Caco-2 (cell line): ENCODE measurements at regions not wholly inside any gene's neighbourhood (a gene's known extent, or its start where the extent isn't known, plus 50 kb on each side); places are given as distances from the start of the nearest gene placed in this dataset.

Source experiments
- BruUV-seq: library from RNA; stranded (reverse); fragments of 400-500 nt; replicated peaks from 2 replicates; lab custom pipeline; 2021; lab: Mats Ljungman, UMichigan
- CTCF ChIA-PET: fragments of 300-600 bp; sonication (Branson Sonifier 250); formaldehyde crosslinking; loops from one replicate; lab custom pipeline; 2022; ENCODE audit warnings: antibody characterized with exemption; lab: Charles Lee
- POLR2A ChIA-PET: fragments of 300-600 bp; sonication (Branson Sonifier 250); formaldehyde crosslinking; loops from one replicate; lab custom pipeline; 2022; ENCODE audit warnings: antibody characterized with exemption; lab: Charles Lee
- DNase-seq, 2 experiments: peaks; one replicate each; pipeline versions ENCODE4 v3.0.0 to v3.0.0-alpha.2; 2020 to 2022
- H3K27me3 ChIP-seq: replicated peaks from 2 replicates; pipeline ENCODE4 v1.6.0; 2011; ENCODE audit warnings: low read length; ENCODE audit not compliant: control insufficient read depth, insufficient read depth
- H3K36me3 ChIP-seq: 2 replicates; pipeline ENCODE4 v1.5.1; 2011; ENCODE audit warnings: low read length; ENCODE audit not compliant: control insufficient read depth, insufficient read depth
- H3K4me1 ChIP-seq: fragments of 250-450 bp; sonication (Bioruptor Pico); 2 replicates; pipeline ENCODE4 v1.5.1; 2020; ENCODE audit warnings: mild to moderate bottlenecking
- H3K4me3 ChIP-seq: 2 replicates; pipeline ENCODE4 v1.5.1; 2011; ENCODE audit warnings: low read depth, mild to moderate bottlenecking, control low read depth, low read length
- H3K9me3 ChIP-seq: fragments of 250-450 bp; sonication (Bioruptor Pico); 2 replicates; pipeline ENCODE4 v1.5.1; 2020; ENCODE audit warnings: mild to moderate bottlenecking, moderate library complexity
- H3K27ac Mint-ChIP-seq: one replicate; pipeline ENCODE4 v1.8.0; 2022; ENCODE audit warnings: mixed read lengths; ENCODE audit not compliant: unreplicated experiment
- H3K27me3 Mint-ChIP-seq: one replicate; pipeline ENCODE4 v1.8.0; 2022; ENCODE audit warnings: mixed read lengths; ENCODE audit not compliant: insufficient read depth, unreplicated experiment
- H3K36me3 Mint-ChIP-seq: one replicate; pipeline ENCODE4 v1.8.0; 2022; ENCODE audit warnings: mild to moderate bottlenecking, mixed read lengths; ENCODE audit not compliant: insufficient read depth, unreplicated experiment
- H3K4me1 Mint-ChIP-seq: one replicate; pipeline ENCODE4 v1.8.0; 2022; ENCODE audit warnings: low read depth, mixed read lengths; ENCODE audit not compliant: unreplicated experiment
- H3K4me3 Mint-ChIP-seq: one replicate; pipeline ENCODE4 v1.8.0; 2022; ENCODE audit warnings: mild to moderate bottlenecking, moderate library complexity, mixed read lengths; ENCODE audit not compliant: unreplicated experiment
- H3K9me3 Mint-ChIP-seq: one replicate; pipeline ENCODE4 v1.8.0; 2022; ENCODE audit warnings: mixed read lengths; ENCODE audit not compliant: unreplicated experiment
- CTCF ChIP-seq, 2 experiments: fragments of 200-600 bp in 1 of 2; IDR thresholded peaks; 1 replicate in 1 of 2; 2 replicates in 1 of 2; pipeline versions ENCODE4 v1.5.1 to v1.8.0; 2011 to 2022; ENCODE audit warnings: antibody characterized with exemption in 1 of 2, control low read depth in 1 of 2, inconsistent platforms in 1 of 2, low read depth in 1 of 2, low read length in 1 of 2, mild to moderate bottlenecking in 1 of 2, moderate library complexity in 1 of 2; ENCODE audit not compliant: insufficient read depth in 1 of 2, severe bottlenecking in 1 of 2, unreplicated experiment in 1 of 2
- intact Hi-C: fragments of 100-400 bp; cut with micrococcal nuclease; formaldehyde crosslinking; loops from one replicate; pipeline ENCODE4 v1.10.0; 2022; ENCODE audit not compliant: unreplicated experiment

- ChIA-PET POLR2A (no interaction called here), CTCF (no interaction called here)
- Mint-ChIP-seq H3K4me3 (no peak overlapping the region), H3K27me3 (no peaks in the 10 kb centered on the region), H3K4me1 (no peaks in the 10 kb centered on the region), H3K27ac (no peak overlapping the region), H3K36me3 (no peaks in the 10 kb centered on the region), H3K9me3 (no peaks in the 10 kb centered on the region)
- Histone ChIP-seq H3K9me3 (no peaks in the 10 kb centered on the region), H3K4me1 (no peaks in the 10 kb centered on the region), H3K36me3 (no peaks in the 10 kb centered on the region), H3K27me3 (no peaks in the 10 kb centered on the region), H3K4me3 (no peak overlapping the region)
- no peak for DNase-seq
- no TSS peak for BruUV-seq
- TF ChIP-seq CTCF (IDR thresholded peaks at IDR 0.05; ENCODE audit: insufficient read depth in 1 of 2, low read depth in 1 of 2, low read length in 1 of 2, severe bottlenecking in 1 of 2, unreplicated experiment in 1 of 2), result no peak
- intact Hi-C loops, result no loop called here
These were observed 283.7 kb upstream of the POU3F3 start for GRCh38 chr2:104570259-104570658.

- Mint-ChIP-seq H3K4me3 (no peak overlapping the region), H3K9me3 (no peaks in the 10 kb centered on the region), H3K4me1 (no peaks in the 10 kb centered on the region), H3K27me3 (no peaks in the 10 kb centered on the region), H3K27ac (no peak overlapping the region), H3K36me3 (no peaks in the 10 kb centered on the region)
- CTCF ChIA-PET, result no interaction called here
- no peak for DNase-seq
- intact Hi-C loops, result no loop called here
- no peaks in the 10 kb centered on the region for H3K27me3 ChIP-seq
- no peaks in the 10 kb centered on the region for H3K4me1 ChIP-seq
- no peak overlapping the region for H3K4me3 ChIP-seq
- BruUV-seq, result no TSS peak
- POLR2A ChIA-PET, result no interaction called here
- TF ChIP-seq CTCF (IDR thresholded peaks at IDR 0.05; ENCODE audit: insufficient read depth in 1 of 2, low read depth in 1 of 2, low read length in 1 of 2, severe bottlenecking in 1 of 2, unreplicated experiment in 1 of 2), result no peak
- H3K36me3 ChIP-seq, result no peaks in the 10 kb centered on the region
- no peaks in the 10 kb centered on the region for H3K9me3 ChIP-seq
These were observed 281.1 kb upstream of the POU3F3 start for GRCh38 chr2:104572834-104573233.

GRCh38 chr2:104574367-104574766 lies 279.5 kb upstream of the POU3F3 start:
- no TSS peak for BruUV-seq
- H3K27ac Mint-ChIP-seq, result no peak overlapping the region
- ChIA-PET POLR2A (no interaction called here), CTCF (no interaction called here)
- Histone ChIP-seq H3K9me3 (no peaks in the 10 kb centered on the region), H3K36me3 (no peaks in the 10 kb centered on the region), H3K4me3 (no peak overlapping the region), H3K4me1 (no peaks in the 10 kb centered on the region), H3K27me3 (no peaks in the 10 kb centered on the region)
- intact Hi-C loops, result no loop called here
- H3K4me1 Mint-ChIP-seq, result no peaks in the 10 kb centered on the region
- TF ChIP-seq CTCF (IDR thresholded peaks at IDR 0.05; ENCODE audit: insufficient read depth in 1 of 2, low read depth in 1 of 2, low read length in 1 of 2, severe bottlenecking in 1 of 2, unreplicated experiment in 1 of 2), result no peak
- no peaks in the 10 kb centered on the region for H3K36me3 Mint-ChIP-seq
- no peaks in the 10 kb centered on the region for H3K27me3 Mint-ChIP-seq
- no peak for DNase-seq
- no peaks in the 10 kb centered on the region for H3K9me3 Mint-ChIP-seq
- no peak overlapping the region for H3K4me3 Mint-ChIP-seq
